ENCODE measurements at regions not wholly inside any gene's neighbourhood (a gene's known extent, or its start where the extent isn't known, plus 50 kb on each side); places are given as distances from the start of the nearest gene placed in this dataset.

GRCh38 chr3:124277144-124277890 is 285.4 kb upstream of the ROPN1 start:
- H3K27ac ChIP-seq (ENCODE audit: insufficient read depth, low read depth, low read length, poor library complexity, severe bottlenecking): no peak overlapping the region
- 83 to 88% methylated on average over 10 of the region's 10 CpGs for WGBS, 2 experiments

GRCh38 chr3:124281453-124282316 is 289.8 kb upstream of the ROPN1 start:
- Histone ChIP-seq H3K36me3 (ENCODE audit: control insufficient read depth, insufficient read depth, low read length) (no peaks in the 10 kb centered on the region), H3K4me1 (ENCODE audit: control insufficient read depth, insufficient read depth, low read length) (no peaks in the 10 kb centered on the region), H3K27ac (ENCODE audit: insufficient read depth, low read depth, low read length, poor library complexity, severe bottlenecking) (no peak overlapping the region), H3K27me3 (ENCODE audit: control insufficient read depth, insufficient read depth, low read length, poor library complexity, severe bottlenecking) (no peaks in the 10 kb centered on the region), H3K9me3 (ENCODE audit: control insufficient read depth, low read length) (no peaks in the 10 kb centered on the region), H3K4me3 (ENCODE audit: insufficient read depth, low read depth, low read length) (no peak overlapping the region)
- 72 to 76% methylated on average over 6 of the region's 6 CpGs for WGBS, 2 experiments

More at GRCh38 chr3:124277144-124277890, 285.4 kb upstream of the ROPN1 start:
- H3K36me3 ChIP-seq (ENCODE audit: control insufficient read depth, insufficient read depth, low read length): no peaks in the 10 kb centered on the region
- no peaks in the 10 kb centered on the region for H3K27me3 ChIP-seq (ENCODE audit: control insufficient read depth, insufficient read depth, low read length, poor library complexity, severe bottlenecking)
- no peak overlapping the region for H3K4me3 ChIP-seq (ENCODE audit: insufficient read depth, low read depth, low read length)
- H3K4me1 ChIP-seq (ENCODE audit: control insufficient read depth, insufficient read depth, low read length): no peaks in the 10 kb centered on the region
- no peaks in the 10 kb centered on the region for H3K9me3 ChIP-seq (ENCODE audit: control insufficient read depth, low read length)

GRCh38 chr3:124282751-124283651 is 291.1 kb upstream of the ROPN1 start:
- Histone ChIP-seq H3K4me1 (ENCODE audit: control insufficient read depth, insufficient read depth, low read length) (no peaks in the 10 kb centered on the region), H3K36me3 (ENCODE audit: control insufficient read depth, insufficient read depth, low read length) (no peaks in the 10 kb centered on the region), H3K4me3 (ENCODE audit: insufficient read depth, low read depth, low read length) (no peak overlapping the region), H3K27me3 (ENCODE audit: control insufficient read depth, insufficient read depth, low read length, poor library complexity, severe bottlenecking) (no peaks in the 10 kb centered on the region), H3K27ac (ENCODE audit: insufficient read depth, low read depth, low read length, poor library complexity, severe bottlenecking) (no peak overlapping the region), H3K9me3 (ENCODE audit: control insufficient read depth, low read length) (no peaks in the 10 kb centered on the region)
- WGBS, 2 experiments: 95 to 97% methylated on average over 3 of the region's 3 CpGs

- Histone ChIP-seq H3K27me3 (ENCODE audit: control insufficient read depth, insufficient read depth, low read length, poor library complexity, severe bottlenecking) (no peaks in the 10 kb centered on the region), H3K36me3 (ENCODE audit: control insufficient read depth, insufficient read depth, low read length) (no peaks in the 10 kb centered on the region), H3K4me1 (ENCODE audit: control insufficient read depth, insufficient read depth, low read length) (no peaks in the 10 kb centered on the region), H3K9me3 (ENCODE audit: control insufficient read depth, low read length) (no peaks in the 10 kb centered on the region), H3K27ac (ENCODE audit: insufficient read depth, low read depth, low read length, poor library complexity, severe bottlenecking) (no peak overlapping the region), H3K4me3 (ENCODE audit: insufficient read depth, low read depth, low read length) (no peak overlapping the region)
- WGBS, 2 experiments: 91 to 95% methylated on average over 2 of the region's 2 CpGs
Observed at GRCh38 chr3:124283652-124284023, 291.7 kb upstream of the ROPN1 start.

- no peaks in the 10 kb centered on the region for H3K4me1 ChIP-seq (ENCODE audit: control insufficient read depth, insufficient read depth, low read length)
- no peaks in the 10 kb centered on the region for H3K9me3 ChIP-seq (ENCODE audit: control insufficient read depth, low read length)
- no peaks in the 10 kb centered on the region for H3K36me3 ChIP-seq (ENCODE audit: control insufficient read depth, insufficient read depth, low read length)
- no peak overlapping the region for H3K27ac ChIP-seq (ENCODE audit: insufficient read depth, low read depth, low read length, poor library complexity, severe bottlenecking)
- H3K27me3 ChIP-seq (ENCODE audit: control insufficient read depth, insufficient read depth, low read length, poor library complexity, severe bottlenecking): no peaks in the 10 kb centered on the region
- H3K4me3 ChIP-seq (ENCODE audit: insufficient read depth, low read depth, low read length): no peak overlapping the region
Observed at GRCh38 chr3:124288996-124289395, 297.1 kb upstream of the ROPN1 start.

- H3K36me3 ChIP-seq (ENCODE audit: control insufficient read depth, insufficient read depth, low read length): no peaks in the 10 kb centered on the region
- no peaks in the 10 kb centered on the region for H3K4me1 ChIP-seq (ENCODE audit: control insufficient read depth, insufficient read depth, low read length)
- 88 to 91% methylated on average over 2 of the region's 2 CpGs for WGBS, 2 experiments
- no peaks in the 10 kb centered on the region for H3K9me3 ChIP-seq (ENCODE audit: control insufficient read depth, low read length)
- H3K4me3 ChIP-seq (ENCODE audit: insufficient read depth, low read depth, low read length): no peak overlapping the region
- H3K27me3 ChIP-seq (ENCODE audit: control insufficient read depth, insufficient read depth, low read length, poor library complexity, severe bottlenecking): no peaks in the 10 kb centered on the region
- no peak overlapping the region for H3K27ac ChIP-seq (ENCODE audit: insufficient read depth, low read depth, low read length, poor library complexity, severe bottlenecking)
Observed at GRCh38 chr3:124291008-124291407, 299.1 kb upstream of the ROPN1 start.

GRCh38 chr3:124292329-124292728 is 300.4 kb upstream of the ROPN1 start:
- 93 to 95% methylated on average over 3 to 4 of the region's 4 CpGs for WGBS, 2 experiments
- H3K36me3 ChIP-seq (ENCODE audit: control insufficient read depth, insufficient read depth, low read length): no peaks in the 10 kb centered on the region
- H3K9me3 ChIP-seq (ENCODE audit: control insufficient read depth, low read length): no peaks in the 10 kb centered on the region
- no peaks in the 10 kb centered on the region for H3K27me3 ChIP-seq (ENCODE audit: control insufficient read depth, insufficient read depth, low read length, poor library complexity, severe bottlenecking)
- no peak overlapping the region for H3K27ac ChIP-seq (ENCODE audit: insufficient read depth, low read depth, low read length, poor library complexity, severe bottlenecking)
- no peak overlapping the region for H3K4me3 ChIP-seq (ENCODE audit: insufficient read depth, low read depth, low read length)
- no peaks in the 10 kb centered on the region for H3K4me1 ChIP-seq (ENCODE audit: control insufficient read depth, insufficient read depth, low read length)

- no peak overlapping the region for H3K27ac ChIP-seq (ENCODE audit: insufficient read depth, low read depth, low read length, poor library complexity, severe bottlenecking)
- no peaks in the 10 kb centered on the region for H3K4me1 ChIP-seq (ENCODE audit: control insufficient read depth, insufficient read depth, low read length)
- WGBS, 2 experiments: 100% methylated on average over 1 of the region's 2 CpGs; no CpG with 5 or more reads in 1 of the 2 experiments
- no peaks in the 10 kb centered on the region for H3K9me3 ChIP-seq (ENCODE audit: control insufficient read depth, low read length)
- no peaks in the 10 kb centered on the region for H3K36me3 ChIP-seq (ENCODE audit: control insufficient read depth, insufficient read depth, low read length)
- no peaks in the 10 kb centered on the region for H3K27me3 ChIP-seq (ENCODE audit: control insufficient read depth, insufficient read depth, low read length, poor library complexity, severe bottlenecking)
- no peak overlapping the region for H3K4me3 ChIP-seq (ENCODE audit: insufficient read depth, low read depth, low read length)
Observed at GRCh38 chr3:124293584-124293983, 301.7 kb upstream of the ROPN1 start.

- H3K9me3 ChIP-seq (ENCODE audit: control insufficient read depth, low read length): no peaks in the 10 kb centered on the region
- H3K27me3 ChIP-seq (ENCODE audit: control insufficient read depth, insufficient read depth, low read length, poor library complexity, severe bottlenecking): no peaks in the 10 kb centered on the region
- no peaks in the 10 kb centered on the region for H3K4me1 ChIP-seq (ENCODE audit: control insufficient read depth, insufficient read depth, low read length)
- 96 to 97% methylated on average over 3 of the region's 3 CpGs for WGBS, 2 experiments
- H3K36me3 ChIP-seq (ENCODE audit: control insufficient read depth, insufficient read depth, low read length): no peaks in the 10 kb centered on the region
- H3K27ac ChIP-seq (ENCODE audit: insufficient read depth, low read depth, low read length, poor library complexity, severe bottlenecking): no peak overlapping the region
- H3K4me3 ChIP-seq (ENCODE audit: insufficient read depth, low read depth, low read length): no peak overlapping the region
Observed at GRCh38 chr3:124295362-124295761, 303.4 kb upstream of the ROPN1 start.

GRCh38 chr3:124296406-124296805 is 304.5 kb upstream of the ROPN1 start:
- 93 to 95% methylated on average over 7 of the region's 7 CpGs for WGBS, 2 experiments
- Histone ChIP-seq H3K4me1 (ENCODE audit: control insufficient read depth, insufficient read depth, low read length) (no peaks in the 10 kb centered on the region), H3K36me3 (ENCODE audit: control insufficient read depth, insufficient read depth, low read length) (no peaks in the 10 kb centered on the region), H3K4me3 (ENCODE audit: insufficient read depth, low read depth, low read length) (no peak overlapping the region), H3K27ac (ENCODE audit: insufficient read depth, low read depth, low read length, poor library complexity, severe bottlenecking) (no peak overlapping the region), H3K27me3 (ENCODE audit: control insufficient read depth, insufficient read depth, low read length, poor library complexity, severe bottlenecking) (no peaks in the 10 kb centered on the region), H3K9me3 (ENCODE audit: control insufficient read depth, low read length) (no peaks in the 10 kb centered on the region)
